Transverse colon (tissue), 4 donors: ENCODE measurements at regions not wholly inside any gene's neighbourhood (a gene's known extent, or its start where the extent isn't known, plus 50 kb on each side); places are given as distances from the start of the nearest gene placed in this dataset.

Experiments used
- EP300 ChIP-seq: sonication (generic); formaldehyde crosslinking; IDR thresholded peaks from one replicate; pipeline ENCODE4 v1.6.1; 2017; ENCODE audit warnings: antibody characterized with exemption, low read depth
- POLR2A ChIP-seq: fragments of 450-650 bp; IDR thresholded peaks from one replicate; pipeline ENCODE4 v1.6.1; 2016; ENCODE audit warnings: antibody characterized with exemption, mild to moderate bottlenecking, moderate library complexity
- POLR2AphosphoS5 ChIP-seq, 3 donors: sonication (generic); formaldehyde crosslinking; IDR thresholded peaks; one replicate each; pipeline ENCODE4 v1.6.1; 2016; ENCODE audit warnings: antibody characterized with exemption in 3 of 3
- TF ChIP-seq, protein P1 (sequence below), 5 experiments: fragments of 200-600 bp in 3 of 5; fragments of 450-650 bp in 2 of 5; sonication (generic) in 3 of 5; IDR thresholded peaks; 1 replicate in 2 of 5; 2 replicates in 3 of 5; pipeline ENCODE4 v1.5.1; 2016 to 2017; ENCODE audit warnings: antibody characterized with exemption in 5 of 5, inconsistent platforms in 3 of 5, mild to moderate bottlenecking in 2 of 5, moderate library complexity in 1 of 5

DNA sequence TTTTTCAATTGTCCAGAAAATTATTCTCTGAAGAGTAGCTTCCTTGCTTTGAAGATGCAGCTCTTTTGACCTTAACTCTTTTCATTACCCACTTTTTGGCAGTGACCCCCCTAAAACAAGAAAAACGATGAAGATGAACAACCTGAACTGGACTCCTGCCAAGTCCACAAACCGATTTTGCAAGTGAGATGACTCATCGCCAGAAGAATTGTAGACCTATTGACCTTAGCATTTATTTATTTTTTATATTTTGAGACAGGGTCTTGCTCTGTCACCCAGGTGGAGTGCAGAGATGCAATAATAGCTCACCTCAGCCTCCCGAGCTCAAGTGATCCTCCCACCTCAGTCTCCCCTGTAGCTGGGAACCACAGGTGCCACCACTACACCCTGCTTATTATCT, 859.2 kb downstream of the GATA3 start:
- TF ChIP-seq, protein P1, sequence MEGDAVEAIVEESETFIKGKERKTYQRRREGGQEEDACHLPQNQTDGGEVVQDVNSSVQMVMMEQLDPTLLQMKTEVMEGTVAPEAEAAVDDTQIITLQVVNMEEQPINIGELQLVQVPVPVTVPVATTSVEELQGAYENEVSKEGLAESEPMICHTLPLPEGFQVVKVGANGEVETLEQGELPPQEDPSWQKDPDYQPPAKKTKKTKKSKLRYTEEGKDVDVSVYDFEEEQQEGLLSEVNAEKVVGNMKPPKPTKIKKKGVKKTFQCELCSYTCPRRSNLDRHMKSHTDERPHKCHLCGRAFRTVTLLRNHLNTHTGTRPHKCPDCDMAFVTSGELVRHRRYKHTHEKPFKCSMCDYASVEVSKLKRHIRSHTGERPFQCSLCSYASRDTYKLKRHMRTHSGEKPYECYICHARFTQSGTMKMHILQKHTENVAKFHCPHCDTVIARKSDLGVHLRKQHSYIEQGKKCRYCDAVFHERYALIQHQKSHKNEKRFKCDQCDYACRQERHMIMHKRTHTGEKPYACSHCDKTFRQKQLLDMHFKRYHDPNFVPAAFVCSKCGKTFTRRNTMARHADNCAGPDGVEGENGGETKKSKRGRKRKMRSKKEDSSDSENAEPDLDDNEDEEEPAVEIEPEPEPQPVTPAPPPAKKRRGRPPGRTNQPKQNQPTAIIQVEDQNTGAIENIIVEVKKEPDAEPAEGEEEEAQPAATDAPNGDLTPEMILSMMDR (IDR thresholded peaks at IDR 0.05), result no peak
- TF ChIP-seq POLR2A (no peak), POLR2AphosphoS5 (IDR thresholded peaks at IDR 0.05) (no peak), EP300 (no peak)
